B cell (primary cell): ENCODE measurements at regions not wholly inside any gene's neighbourhood (a gene's known extent, or its start where the extent isn't known, plus 50 kb on each side); places are given as distances from the start of the nearest gene placed in this dataset.

Experiments
- ATAC-seq: fragments of 200-7000 bp; cut with Tn5 transposase; one replicate; pipeline ENCODE4 v1.10.0; 2021; ENCODE audit warnings: low read depth, mild to moderate bottlenecking, moderate number of reproducible peaks, moderate library complexity
- CTCF ChIA-PET: fragments of 350-600 bp; sonication (Branson Sonifier 250); formaldehyde crosslinking; loops from one replicate; lab custom pipeline; 2021; ENCODE audit warnings: antibody characterized with exemption, inconsistent platforms; lab: Charles Lee
- POLR2A ChIA-PET: fragments of 350-600 bp; sonication (Branson Sonifier 250); formaldehyde crosslinking; loops from one replicate; lab custom pipeline; 2021; ENCODE audit warnings: antibody characterized with exemption; lab: Charles Lee
- DNase-seq: peaks from one replicate; pipeline ENCODE4 v3.0.0; 2013
- H2AFZ ChIP-seq: 2 replicates; pipeline ENCODE4 v1.6.1; 2012; ENCODE audit warnings: mild to moderate bottlenecking, low read depth, low read length; ENCODE audit not compliant: insufficient read depth, poor library complexity, severe bottlenecking
- H3K27ac ChIP-seq, 2 donors: 1 replicate in 1 of 2; 2 replicates in 1 of 2; pipeline ENCODE4 v1.5.1; 2012 to 2013; ENCODE audit warnings: low read length in 2 of 2, mild to moderate bottlenecking in 2 of 2, moderate library complexity in 1 of 2
- H3K27me3 ChIP-seq, 4 experiments: fragments of 200-600 bp in 1 of 4; sonication (generic) in 1 of 4; replicated peaks in 1 of 4; 1 replicate in 2 of 4; 2 replicates in 2 of 4; pipeline versions ENCODE4 v1.6.1 to v1.7.0; 2013 to 2016; ENCODE audit warnings: low read length in 3 of 4, mild to moderate bottlenecking in 2 of 4, mixed read lengths in 1 of 4, moderate library complexity in 1 of 4; ENCODE audit not compliant: insufficient read depth in 4 of 4, control insufficient read depth in 3 of 4; ENCODE audit errors: control extremely low read depth in 1 of 4
- H3K36me3 ChIP-seq, 2 experiments: replicated peaks in 1 of 2; 1 replicate in 1 of 2; 2 replicates in 1 of 2; pipeline versions ENCODE4 v1.6.1 to v1.7.1; 2013; ENCODE audit warnings: low read length in 1 of 2; ENCODE audit not compliant: insufficient read depth in 2 of 2, control insufficient read depth in 1 of 2; ENCODE audit errors: control extremely low read depth in 1 of 2, extremely low read depth in 1 of 2
- H3K4me1 ChIP-seq, 2 donors: fragments of 200-600 bp in 1 of 2; sonication (generic) in 1 of 2; 1 replicate in 1 of 2; 2 replicates in 1 of 2; pipeline versions ENCODE4 v1.5.1 to v1.6.1; 2013 to 2017; ENCODE audit warnings: low read length in 2 of 2; ENCODE audit not compliant: control insufficient read depth in 2 of 2, insufficient read depth in 2 of 2
- H3K4me2 ChIP-seq: replicated peaks from 2 replicates; pipeline ENCODE3; 2012; ENCODE audit warnings: mild to moderate bottlenecking, low read depth, low read length; ENCODE audit not compliant: poor library complexity, severe bottlenecking
- H3K4me3 ChIP-seq, 5 experiments: fragments of 200-600 bp in 1 of 5; sonication (generic) in 1 of 5; 1 replicate in 3 of 5; 2 replicates in 2 of 5; pipeline versions ENCODE4 v1.5.1 to v1.7.0; 2011 to 2016; ENCODE audit warnings: low read length in 4 of 5, mild to moderate bottlenecking in 4 of 5, low read depth in 2 of 5, control low read depth in 1 of 5, moderate library complexity in 1 of 5; ENCODE audit not compliant: insufficient read depth in 1 of 5; ENCODE audit errors: control extremely low read depth in 1 of 5, extremely low read depth in 1 of 5
- H3K79me2 ChIP-seq: fragments of 200-600 bp; sonication (generic); one replicate; pipeline ENCODE4 v1.6.0; 2016; ENCODE audit warnings: low read length; ENCODE audit not compliant: control insufficient read depth, insufficient read depth
- H3K9ac ChIP-seq: fragments of 200-600 bp; sonication (generic); 2 replicates; pipeline ENCODE4 v1.6.1; 2017; ENCODE audit warnings: mild to moderate bottlenecking, low read length, moderate library complexity
- H3K9me3 ChIP-seq, 3 donors: one replicate each; pipeline versions ENCODE4 v1.6.1 to v1.7.1; 2013; ENCODE audit warnings: low read length in 2 of 3; ENCODE audit not compliant: control insufficient read depth in 2 of 3, insufficient read depth in 1 of 3; ENCODE audit errors: control extremely low read depth in 1 of 3
- H4K20me1 ChIP-seq: 2 replicates; pipeline ENCODE4 v1.6.0; 2012; ENCODE audit warnings: mild to moderate bottlenecking, low read length; ENCODE audit not compliant: insufficient read depth, control insufficient read depth, poor library complexity, severe bottlenecking
- H3K27ac Mint-ChIP-seq: one replicate; pipeline ENCODE4 v1.8.0; 2021; ENCODE audit warnings: mixed read lengths
- H3K27me3 Mint-ChIP-seq: one replicate; pipeline ENCODE4 v1.8.0; 2021; ENCODE audit warnings: mixed read lengths
- H3K4me1 Mint-ChIP-seq: one replicate; pipeline ENCODE4 v1.8.0; 2021; ENCODE audit warnings: mixed read lengths
- H3K4me3 Mint-ChIP-seq: one replicate; pipeline ENCODE4 v1.8.0; 2021; ENCODE audit warnings: mixed read lengths
- H3K9me3 Mint-ChIP-seq: one replicate; pipeline ENCODE4 v1.8.0; 2022; ENCODE audit warnings: mixed read lengths; ENCODE audit not compliant: insufficient read depth
- CTCF ChIP-seq: fragments of 200-600 bp; IDR thresholded peaks from one replicate; pipeline ENCODE4 v1.8.0; 2022; ENCODE audit warnings: antibody characterized with exemption, mild to moderate bottlenecking
- EZH2 ChIP-seq: IDR thresholded peaks from 2 replicates; pipeline ENCODE4 v1.6.1; 2012; ENCODE audit warnings: borderline replicate concordance, low read depth, mild to moderate bottlenecking, moderate library complexity, low read length; ENCODE audit not compliant: insufficient read depth, poor library complexity, severe bottlenecking
- WGBS: methylation state at CpG from one replicate; pipeline ENCODE4 v1.1.5; 2013; ENCODE audit warnings: missing lambda C conversion rate; ENCODE audit not compliant: insufficient coverage; 5-methylcytosine and 5-hydroxymethylcytosine counted together
- intact Hi-C: fragments of 100-400 bp; cut with micrococcal nuclease; formaldehyde crosslinking; loops from one replicate; pipeline ENCODE4 v1.10.0; 2022

- H3K4me1 Mint-ChIP-seq: no peaks in the 10 kb centered on the region
- H3K9me3 Mint-ChIP-seq: peaks cover 3% of the 10 kb centered on the region
- POLR2A ChIA-PET: no interaction called here
- H3K79me2 ChIP-seq: no peaks in the 10 kb centered on the region
- H3K9me3 ChIP-seq: peaks cover 0 to 3% (median 0%) of the 10 kb centered on the region in 3 donors
- H4K20me1 ChIP-seq: no peaks in the 10 kb centered on the region
- no peak overlapping the region for H2AFZ ChIP-seq
- no peaks in the 10 kb centered on the region for H3K36me3 ChIP-seq
- no peak overlapping the region for H3K4me3 ChIP-seq
- CTCF ChIA-PET: no interaction called here
- ATAC-seq: no peak
- H3K4me1 ChIP-seq: no peaks in the 10 kb centered on the region
- TF ChIP-seq EZH2: no peak
- no peak for TF ChIP-seq CTCF
- H3K27ac Mint-ChIP-seq: no peak overlapping the region
- H3K4me3 Mint-ChIP-seq: no peak overlapping the region
- DNase-seq: no peak
- H3K27me3 ChIP-seq: no peaks in the 10 kb centered on the region
- H3K27ac ChIP-seq: no peak overlapping the region
- intact Hi-C loops: no loop called here
- H3K27me3 Mint-ChIP-seq: no peaks in the 10 kb centered on the region
- 71% methylated on average over 1 of the region's 3 CpGs for WGBS
- H3K4me2 ChIP-seq: no peak overlapping the region
- H3K9ac ChIP-seq: no peak overlapping the region
These were observed 71.2 kb upstream of the COL3A1 start for GRCh38 chr2:188902901-188903491.

- ChIA-PET CTCF (no interaction called here), POLR2A (no interaction called here)
- Histone ChIP-seq H4K20me1 (no peaks in the 10 kb centered on the region), H3K4me1 (no peaks in the 10 kb centered on the region), H3K79me2 (no peaks in the 10 kb centered on the region), H3K4me2 (no peak overlapping the region), H3K27ac (no peak overlapping the region), H3K36me3 (no peaks in the 10 kb centered on the region), H3K9me3 (peaks cover 0 to 3% (median 0%) of the 10 kb centered on the region in 3 donors), H3K4me3 (no peak overlapping the region), H2AFZ (no peak overlapping the region), H3K9ac (no peak overlapping the region), H3K27me3 (no peaks in the 10 kb centered on the region)
- no peak overlapping the region for H3K27ac Mint-ChIP-seq
- no peaks in the 10 kb centered on the region for H3K27me3 Mint-ChIP-seq
- intact Hi-C loops: no loop called here
- ATAC-seq: no peak
- TF ChIP-seq CTCF: no peak
- no peak for TF ChIP-seq EZH2
- no peak overlapping the region for H3K4me3 Mint-ChIP-seq
- no peak for DNase-seq
- H3K9me3 Mint-ChIP-seq: no peaks in the 10 kb centered on the region
- WGBS: no CpG with 5 or more reads among the region's 1 CpG
- no peaks in the 10 kb centered on the region for H3K4me1 Mint-ChIP-seq
These were observed 70.4 kb upstream of the COL3A1 start for GRCh38 chr2:188903740-188904139.
